Middle frontal gyrus (tissue), 1 donor: ENCODE measurements at regions not wholly inside any gene's neighbourhood (a gene's known extent, or its start where the extent isn't known, plus 50 kb on each side); places are given as distances from the start of the nearest gene placed in this dataset.
"Not testable (repeated sequence)": the region's sequence is repeated elsewhere in the genome, so short reads cannot be mapped to it uniquely, and the experiment has no call there.

Experiments used
- DNase-seq: peaks from one replicate; pipeline ENCODE4 v3.0.0-alpha.2; 2015; ENCODE audit warnings: low spot score; ENCODE audit errors: extremely low spot score

GRCh38 chr9:20240498-20240897 is 381.8 kb downstream of the MLLT3 start:
- DNase-seq, result no peak

- no peak for DNase-seq
Measured at GRCh38 chr9:20238921-20239320, 383.4 kb downstream of the MLLT3 start.

DNA sequence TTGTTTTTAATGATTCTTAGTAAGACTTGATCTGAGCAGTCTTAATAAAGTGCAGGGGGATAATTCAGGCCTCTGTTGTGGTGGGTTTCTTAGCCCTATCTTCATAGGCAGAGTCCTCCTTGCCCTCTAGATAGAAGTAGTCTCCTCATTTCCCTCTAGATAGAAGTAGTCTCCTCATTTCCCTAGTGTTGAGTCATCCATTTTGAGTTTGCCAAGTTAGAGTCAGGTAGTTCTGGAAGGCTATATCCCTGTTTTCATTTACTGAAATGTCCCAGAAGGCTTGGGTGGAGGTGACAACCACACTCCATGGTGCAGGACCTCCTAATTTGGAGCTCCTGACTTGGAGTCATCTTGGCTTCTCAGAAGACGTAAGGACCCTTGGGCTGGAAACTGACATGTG is 384.6 kb downstream of the MLLT3 start:
- no peak for DNase-seq

GRCh38 chr9:20236676-20237075 is 385.6 kb downstream of the MLLT3 start:
- DNase-seq, result no peak

DNA sequence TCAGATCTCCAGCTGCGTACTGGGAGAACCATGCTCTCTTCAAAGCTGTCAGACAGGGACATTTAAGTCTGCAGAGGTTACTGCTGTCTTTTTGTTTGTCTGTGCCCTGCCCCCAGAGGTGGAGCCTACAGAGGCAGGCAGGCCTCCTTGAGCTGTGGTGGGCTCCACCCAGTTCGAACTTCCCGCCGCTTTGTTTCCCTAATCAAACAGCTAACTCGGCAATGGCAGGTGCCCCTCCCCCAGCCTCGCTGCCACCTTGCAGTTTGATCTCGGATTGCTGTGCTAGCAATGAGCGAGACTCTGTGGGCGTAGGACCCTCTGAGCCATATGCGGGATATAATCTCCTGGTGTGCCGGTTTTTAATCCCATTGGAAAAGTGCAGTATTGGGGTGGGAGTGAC is 387.1 kb downstream of the MLLT3 start:
- not testable (repeated sequence) for DNase-seq

GRCh38 chr9:20228096-20228495 is 394.2 kb downstream of the MLLT3 start:
- DNase-seq, result no peak

- DNase-seq, result no peak
Measured at GRCh38 chr9:20227166-20227874, 395.0 kb downstream of the MLLT3 start.

DNA sequence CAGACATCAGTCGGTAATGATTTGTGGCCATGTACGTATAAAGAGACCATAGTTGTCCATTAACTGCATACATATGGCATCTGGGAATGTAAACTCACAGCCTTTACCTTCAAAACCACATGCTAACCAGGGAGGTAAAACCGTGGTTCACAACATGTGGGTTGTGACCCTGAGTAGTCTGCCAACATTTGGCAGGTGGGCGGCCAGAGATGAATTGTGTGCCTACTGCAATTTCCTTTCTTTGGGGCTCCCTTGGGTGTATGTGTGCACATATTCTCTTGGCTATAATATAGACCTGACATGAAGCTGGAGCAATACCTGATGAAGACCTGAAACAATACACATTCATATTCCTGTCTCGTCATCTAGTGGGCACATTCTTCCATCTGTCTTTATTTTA is 396.0 kb downstream of the MLLT3 start:
- no peak for DNase-seq

- DNase-seq, result no peak
Measured at GRCh38 chr9:20225826-20226225, 396.5 kb downstream of the MLLT3 start.

DNA sequence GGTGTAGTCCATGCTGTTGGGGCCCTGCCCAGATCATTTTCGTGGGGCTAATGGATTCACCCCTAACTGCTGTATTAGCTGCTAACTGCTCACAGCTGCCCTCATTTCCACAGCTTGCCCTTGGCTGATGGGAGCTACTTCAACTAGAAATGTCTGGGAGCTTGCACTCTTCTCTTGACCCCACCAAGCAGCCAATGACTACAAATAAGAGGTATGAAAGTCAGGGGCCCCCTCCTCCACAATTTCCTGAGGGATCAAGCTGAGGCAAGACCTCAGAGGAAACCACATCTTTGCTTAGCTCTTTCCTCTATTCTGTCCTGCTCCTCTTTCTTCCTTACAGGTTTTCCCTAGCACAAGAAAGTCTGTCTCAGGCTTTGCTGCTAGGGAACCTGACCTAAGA is 397.5 kb downstream of the MLLT3 start:
- DNase-seq, result no peak

GRCh38 chr9:20220286-20220685 is 402.0 kb downstream of the MLLT3 start:
- DNase-seq, result no peak

GRCh38 chr9:20219437-20219836 is 402.9 kb downstream of the MLLT3 start:
- DNase-seq, result no peak

- DNase-seq, result no peak
Measured at GRCh38 chr9:20217596-20217995, 404.7 kb downstream of the MLLT3 start.

DNA sequence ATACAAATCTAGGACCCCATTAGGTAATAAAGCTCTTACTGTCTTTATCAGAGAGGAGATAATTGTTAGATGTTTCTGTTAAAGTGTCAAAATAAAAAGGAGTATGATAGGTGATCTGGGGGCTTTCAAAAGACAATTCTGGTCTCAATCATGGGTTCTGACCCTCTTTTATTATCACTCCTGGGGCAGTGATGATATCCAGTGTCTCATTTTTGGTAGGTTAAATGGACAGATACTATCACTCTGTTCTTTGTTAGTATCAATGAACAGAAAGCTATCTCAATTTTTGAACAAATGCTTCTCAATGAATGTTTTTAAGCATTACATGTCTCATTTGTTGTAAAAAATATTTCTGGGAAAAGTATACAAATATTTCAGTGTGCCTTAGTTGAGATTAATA is 405.9 kb downstream of the MLLT3 start:
- DNase-seq, result no peak

GRCh38 chr9:20215552-20215951 is 406.7 kb downstream of the MLLT3 start:
- DNase-seq, result no peak

GRCh38 chr9:20212806-20213205 is 409.5 kb downstream of the MLLT3 start:
- no peak for DNase-seq

DNA sequence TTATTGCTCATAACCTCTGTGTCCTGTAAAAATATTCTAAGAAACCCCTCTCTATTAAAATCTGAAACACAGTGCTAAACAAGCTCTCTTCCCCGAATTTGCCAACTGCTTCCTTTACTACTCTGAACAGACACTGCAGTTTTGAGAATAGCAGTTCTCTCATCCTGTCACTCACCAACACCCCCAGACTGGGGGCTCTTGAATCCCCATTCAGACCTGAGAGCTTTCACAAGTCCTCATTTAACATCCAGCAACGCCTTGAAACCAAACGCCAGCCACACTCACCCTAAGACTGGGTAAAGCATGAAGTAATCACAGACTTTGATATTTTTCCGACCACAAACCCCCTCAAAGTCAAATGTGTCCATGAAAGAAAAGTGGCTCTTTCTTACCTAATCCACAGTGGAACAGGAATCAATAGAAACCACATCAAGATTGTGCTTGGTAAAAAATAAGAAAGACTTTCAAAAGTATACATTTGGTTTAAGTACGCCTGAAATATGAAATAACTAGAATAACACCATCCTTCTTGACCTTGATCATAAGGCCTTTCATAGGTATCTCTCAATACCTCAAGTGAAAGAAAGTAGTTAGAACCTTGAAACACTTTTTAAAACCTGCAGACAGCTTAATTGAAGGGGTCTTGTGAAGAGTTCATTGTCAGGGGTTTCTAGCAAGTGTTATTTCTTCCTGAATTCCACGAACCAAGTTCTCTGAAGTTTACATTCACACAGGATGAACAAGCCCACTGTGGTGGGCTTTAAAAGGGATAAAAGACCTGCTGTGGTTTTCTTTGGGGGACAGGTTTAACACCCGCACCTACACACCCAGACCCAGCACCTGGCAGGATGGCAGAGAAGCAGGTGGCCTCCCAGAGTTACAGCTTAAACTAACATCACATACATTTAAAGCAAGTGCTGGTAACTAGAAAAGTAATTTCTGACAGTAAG is 412.6 kb downstream of the MLLT3 start:
- DNase-seq, result no peak

GRCh38 chr9:20208961-20209371 is 413.3 kb downstream of the MLLT3 start:
- no peak for DNase-seq

GRCh38 chr9:20208226-20208625 is 414.1 kb downstream of the MLLT3 start:
- no peak for DNase-seq

- DNase-seq, result no peak
Measured at GRCh38 chr9:20207176-20207575, 415.1 kb downstream of the MLLT3 start.

GRCh38 chr9:20205821-20206220 is 416.5 kb downstream of the MLLT3 start:
- DNase-seq, result no peak

GRCh38 chr9:20200991-20201431 is 412.2 kb upstream of the SLC24A2 start:
- no peak for DNase-seq

DNA sequence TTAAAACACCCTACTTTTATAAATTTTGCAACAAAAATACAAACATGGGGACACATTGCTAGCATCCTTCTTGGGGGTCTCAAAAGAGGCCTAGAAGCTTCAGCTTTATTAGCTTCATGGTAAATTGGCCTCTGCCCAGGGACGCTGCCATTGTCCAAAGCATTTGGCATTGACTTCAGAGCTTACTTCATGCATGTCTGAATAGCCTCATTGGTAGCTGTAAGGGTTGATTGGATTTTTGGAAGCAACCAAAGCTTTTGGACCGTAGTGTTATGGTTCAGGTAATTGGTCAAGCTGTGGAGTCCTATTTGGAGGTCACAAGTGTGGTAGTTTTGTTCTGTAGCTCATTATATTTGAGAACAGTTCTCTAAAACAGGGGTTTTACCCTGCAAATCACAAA is 411.7 kb upstream of the SLC24A2 start:
- no peak for DNase-seq
